RKO (cell line): ENCODE measurements at regions not wholly inside any gene's neighbourhood (a gene's known extent, or its start where the extent isn't known, plus 50 kb on each side); places are given as distances from the start of the nearest gene placed in this dataset.
"Not testable (repeated sequence)": the region's sequence is repeated elsewhere in the genome, so short reads cannot be mapped to it uniquely, and the experiment has no call there.

Experiments
- DNase-seq: peaks from one replicate; pipeline ENCODE4 v3.0.0-alpha.2; 2016; ENCODE audit warnings: low spot score

DNA sequence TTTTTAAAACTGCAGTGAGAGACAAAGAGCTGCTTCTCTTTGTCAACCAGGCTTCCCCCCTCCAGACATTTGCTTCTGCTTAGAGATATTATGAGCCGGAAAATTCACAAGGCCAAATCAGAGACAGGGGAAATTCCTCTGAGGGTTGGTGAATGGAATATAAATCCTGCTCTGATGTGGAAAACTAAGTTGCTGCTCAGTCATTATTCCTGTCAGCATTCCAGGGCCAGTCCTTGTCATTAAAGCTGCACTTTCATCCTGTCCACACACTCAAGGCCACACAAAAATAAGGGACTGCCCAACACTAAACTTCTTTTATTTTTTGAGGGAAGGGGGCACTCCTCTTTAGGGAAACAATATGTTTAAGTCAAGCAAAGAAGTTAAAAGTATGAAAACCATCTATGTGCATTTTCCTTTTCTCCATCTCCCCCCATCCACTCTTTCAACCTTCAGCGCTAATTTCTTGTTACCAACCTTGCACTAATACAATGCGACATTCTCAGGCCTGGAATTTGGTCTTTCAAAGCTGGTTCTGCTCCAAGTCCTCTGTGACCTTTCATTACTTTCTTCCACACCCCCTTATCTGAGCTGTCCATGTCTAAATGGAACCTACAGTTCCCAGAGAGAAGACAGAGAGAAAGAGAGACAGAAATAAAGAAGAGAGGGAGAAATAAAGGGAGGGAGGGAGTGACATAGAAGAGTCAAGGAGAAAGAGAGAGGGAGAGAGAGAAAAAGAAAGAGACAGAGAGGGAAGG, 118.9 kb upstream of the S1PR3 start:
- DNase-seq: no peak

DNA sequence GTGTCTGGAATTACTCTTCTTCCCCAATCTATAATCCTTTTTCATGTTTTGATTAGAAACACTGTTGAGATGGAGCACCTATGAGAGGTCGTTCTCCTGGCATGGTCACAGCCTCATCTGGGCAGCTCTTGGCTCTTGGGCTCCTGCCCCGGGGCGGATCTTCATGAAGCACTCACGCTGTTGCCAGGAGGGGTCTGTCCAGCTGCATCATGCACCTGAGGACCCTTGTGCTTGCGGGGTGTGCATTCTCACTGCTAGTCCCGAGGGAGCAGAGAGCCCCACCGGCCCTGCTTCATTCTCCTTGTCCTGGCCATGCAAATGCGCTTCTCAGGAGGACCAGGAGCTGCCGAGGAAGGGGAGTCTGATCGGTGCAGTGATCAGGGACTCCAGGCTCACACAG, 117.6 kb upstream of the S1PR3 start:
- DNase-seq: no peak

DNA sequence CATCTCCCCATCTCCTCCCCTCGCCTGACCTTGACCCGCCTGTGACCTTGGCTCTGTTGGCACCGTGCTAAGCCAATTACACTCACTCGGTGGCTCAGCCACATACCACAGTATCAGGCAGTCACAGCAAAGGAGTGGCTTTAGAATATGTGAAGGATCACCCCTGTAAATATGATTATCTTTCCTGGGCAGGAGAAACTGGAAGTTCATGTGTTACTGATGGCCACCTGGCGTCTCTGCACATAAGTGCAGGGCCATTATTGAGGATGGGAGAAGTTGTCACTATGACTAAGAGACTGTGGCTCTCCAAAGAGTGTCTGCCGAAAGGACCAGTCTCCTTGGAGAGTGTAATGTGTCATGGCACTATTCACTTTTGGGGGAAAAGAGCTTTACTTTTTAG, 116.9 kb upstream of the S1PR3 start:
- peak; percentile 16 for DNase-seq

DNA sequence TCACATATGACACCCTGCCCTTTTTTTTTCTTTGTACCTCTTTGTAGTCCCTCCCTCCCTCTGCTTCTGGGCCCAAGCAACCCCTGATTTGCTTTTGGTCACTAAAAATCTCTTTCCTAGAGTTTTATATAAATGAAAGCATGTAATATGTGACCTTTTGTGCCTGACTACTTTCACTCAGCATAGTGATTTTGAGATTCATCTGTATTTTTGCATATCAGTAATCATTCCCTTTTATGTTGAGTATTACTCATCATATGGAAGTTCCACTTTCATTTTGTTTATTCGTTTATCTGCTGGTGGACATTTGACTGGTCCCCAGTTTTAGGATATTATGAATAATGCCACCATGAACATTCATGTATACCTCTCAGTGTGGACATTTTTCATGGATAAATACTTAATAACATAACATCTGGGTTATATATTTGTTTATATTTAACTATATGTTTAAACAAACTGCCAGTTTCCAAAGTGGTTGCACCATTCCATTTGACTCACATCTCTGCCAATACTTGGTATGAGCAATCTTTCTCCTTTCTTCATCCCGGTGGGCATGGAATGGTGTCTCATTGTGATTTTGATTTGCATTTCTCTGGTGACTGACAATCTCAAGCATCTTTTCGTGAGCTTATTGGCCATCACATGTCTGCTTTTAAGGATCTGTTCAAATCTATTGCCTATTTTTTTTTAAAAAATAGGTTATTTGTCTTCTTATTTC, 115.7 kb upstream of the S1PR3 start:
- no peak for DNase-seq

DNA sequence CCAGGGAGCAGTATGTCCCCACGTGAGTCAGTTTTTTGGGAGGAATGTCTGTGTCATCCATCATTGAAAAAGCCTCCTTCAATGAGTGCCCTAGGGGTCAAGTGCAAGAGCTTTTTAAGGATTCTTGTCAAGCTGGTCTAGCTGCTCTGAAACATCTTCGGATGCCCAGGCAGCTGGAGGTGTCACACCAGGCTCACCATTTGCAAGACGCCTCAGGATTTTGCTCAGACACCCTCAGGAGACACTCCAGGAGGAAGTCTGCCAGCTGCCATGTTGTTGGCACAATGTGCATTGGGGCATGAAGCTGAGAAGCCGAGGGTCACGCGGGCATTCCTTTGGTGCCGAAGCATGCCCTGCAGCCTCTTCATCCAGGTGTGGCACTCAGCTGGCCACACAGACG, 111.1 kb upstream of the S1PR3 start:
- DNase-seq: no peak

DNA sequence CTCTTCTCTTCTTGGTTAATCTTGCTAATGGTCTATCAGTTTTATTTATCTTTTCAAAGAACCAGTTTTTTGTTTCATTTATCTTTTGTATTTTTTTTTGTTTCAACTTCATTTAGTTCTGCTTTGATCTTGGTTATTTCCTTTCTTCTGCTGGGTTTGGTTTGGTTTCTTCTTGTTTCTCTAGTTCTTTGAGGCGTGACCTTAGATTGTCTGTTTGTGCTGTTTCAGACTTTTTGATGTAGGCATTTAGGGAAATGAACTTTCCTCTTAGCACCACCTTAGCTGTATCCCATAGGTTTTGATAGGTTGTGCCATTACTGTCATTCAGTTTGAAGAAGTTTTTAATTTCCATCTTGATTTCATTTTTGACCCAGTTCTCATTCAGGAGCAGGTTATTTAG, 107.0 kb upstream of the S1PR3 start:
- not testable (repeated sequence) for DNase-seq

DNA sequence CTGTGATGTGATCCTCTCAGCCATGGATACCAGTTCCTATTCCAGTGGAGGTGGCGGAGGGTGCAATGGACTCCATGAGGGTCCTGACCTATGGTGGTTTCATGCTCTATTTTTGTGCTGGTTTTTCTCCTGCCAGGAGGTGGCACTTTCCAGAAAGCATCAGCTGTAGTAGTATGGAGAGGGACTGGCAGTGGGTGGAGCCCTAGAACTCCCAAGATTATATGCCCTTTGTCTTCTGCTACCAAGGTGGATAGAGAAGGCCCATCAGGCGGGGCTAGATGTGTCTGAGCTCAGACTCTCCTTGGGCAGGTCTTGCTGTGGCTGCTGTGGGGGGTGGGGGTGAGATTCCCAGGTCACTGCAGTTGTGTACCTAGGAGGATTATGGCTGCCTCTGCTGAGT, 104.5 kb upstream of the S1PR3 start:
- not testable (repeated sequence) for DNase-seq

DNA sequence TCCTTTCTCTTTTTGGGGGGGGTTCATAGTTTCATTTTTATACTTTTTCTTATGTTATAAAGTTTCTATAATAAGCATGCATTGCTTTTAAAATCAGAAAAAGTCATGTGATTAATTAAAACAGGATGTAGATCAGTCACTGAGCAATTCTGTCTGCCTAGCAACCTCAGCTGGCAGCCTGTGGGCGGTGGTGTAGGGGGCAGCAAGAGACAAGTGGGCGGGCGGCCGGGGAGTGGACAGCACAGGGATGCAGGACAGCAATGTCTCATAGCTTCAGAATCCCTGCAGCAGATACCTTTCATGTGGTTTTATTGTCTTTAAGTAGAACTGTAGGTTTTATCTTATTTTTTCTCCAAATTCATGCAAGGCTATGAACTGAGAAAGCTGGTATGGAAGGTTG, 101.9 kb upstream of the S1PR3 start:
- DNase-seq: no peak

DNA sequence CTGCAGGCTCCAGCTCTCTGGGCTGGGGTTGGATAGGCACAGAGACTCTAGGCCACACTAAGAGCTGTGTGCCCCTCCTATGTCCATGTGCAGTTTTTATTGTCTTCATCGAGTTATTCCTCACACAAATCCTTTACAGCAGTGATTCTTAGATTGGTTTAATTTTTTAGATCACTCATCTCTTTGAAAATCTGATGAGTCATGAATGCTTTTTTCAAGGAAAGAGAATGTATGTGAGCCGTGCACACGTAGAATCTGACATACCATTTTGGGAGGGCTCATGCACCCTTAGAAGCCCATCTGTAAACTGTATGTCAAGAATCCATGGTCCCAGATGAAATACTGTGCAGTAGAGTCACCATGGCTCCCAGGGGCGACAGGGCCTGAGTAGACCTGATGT, 100.7 kb upstream of the S1PR3 start:
- DNase-seq: no peak

DNA sequence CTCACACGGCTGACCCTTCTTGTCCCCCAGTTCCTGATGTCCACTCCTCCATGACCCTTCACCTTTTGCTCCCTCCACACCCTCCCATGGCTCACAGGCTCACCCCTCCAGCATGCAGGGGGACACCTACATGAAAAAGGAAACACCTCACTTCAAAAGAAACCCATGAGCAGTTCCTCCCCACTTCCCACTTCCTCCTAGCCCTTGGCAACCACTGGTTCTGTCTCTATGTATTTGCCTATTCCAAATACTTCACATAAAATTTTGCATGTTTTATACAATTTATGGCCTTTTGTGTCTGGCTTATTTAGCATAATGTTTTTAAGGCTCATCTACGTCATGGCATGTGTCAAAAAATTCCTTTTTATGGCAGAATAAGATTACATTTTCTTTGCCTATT, 100.2 kb upstream of the S1PR3 start:
- DNase-seq: no peak

DNA sequence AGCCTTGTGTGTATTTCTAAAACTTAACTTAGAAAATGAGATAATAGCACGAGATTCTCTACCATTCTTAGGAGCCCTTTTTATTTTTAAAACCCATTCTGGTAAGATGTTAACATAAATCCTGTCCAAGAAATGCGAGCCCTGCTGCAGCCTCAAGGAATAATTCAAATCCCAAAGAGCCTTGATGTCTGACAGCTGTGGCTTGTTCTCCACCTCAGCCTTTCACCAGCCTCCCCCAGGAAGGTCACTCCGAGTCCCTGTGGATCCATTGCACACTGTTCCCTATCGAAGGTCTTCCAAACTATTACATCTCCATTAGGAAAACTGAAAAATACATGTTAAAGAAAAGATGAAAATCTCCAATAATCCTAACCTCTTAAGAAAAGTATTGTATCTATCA, 98.5 kb upstream of the S1PR3 start:
- no peak for DNase-seq

DNA sequence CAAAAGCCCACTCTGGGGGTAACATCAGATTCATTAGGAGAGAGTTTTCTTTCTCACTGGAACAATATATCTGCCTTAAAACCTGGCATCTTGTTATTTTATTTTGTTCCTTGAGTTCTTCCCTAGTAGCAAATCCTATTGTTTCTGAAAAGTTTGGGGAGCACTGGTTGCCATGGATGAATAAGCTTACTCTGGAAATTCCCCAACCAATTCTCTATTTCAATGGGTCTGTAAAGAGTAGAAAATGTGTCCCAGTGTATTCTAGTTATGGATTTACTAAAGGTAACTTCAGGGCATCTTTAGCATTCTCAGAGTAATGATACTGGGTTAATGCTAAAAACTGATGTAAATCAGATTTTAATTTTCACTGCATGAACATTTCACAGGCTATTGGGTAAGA, 94.2 kb upstream of the S1PR3 start:
- no peak for DNase-seq

DNA sequence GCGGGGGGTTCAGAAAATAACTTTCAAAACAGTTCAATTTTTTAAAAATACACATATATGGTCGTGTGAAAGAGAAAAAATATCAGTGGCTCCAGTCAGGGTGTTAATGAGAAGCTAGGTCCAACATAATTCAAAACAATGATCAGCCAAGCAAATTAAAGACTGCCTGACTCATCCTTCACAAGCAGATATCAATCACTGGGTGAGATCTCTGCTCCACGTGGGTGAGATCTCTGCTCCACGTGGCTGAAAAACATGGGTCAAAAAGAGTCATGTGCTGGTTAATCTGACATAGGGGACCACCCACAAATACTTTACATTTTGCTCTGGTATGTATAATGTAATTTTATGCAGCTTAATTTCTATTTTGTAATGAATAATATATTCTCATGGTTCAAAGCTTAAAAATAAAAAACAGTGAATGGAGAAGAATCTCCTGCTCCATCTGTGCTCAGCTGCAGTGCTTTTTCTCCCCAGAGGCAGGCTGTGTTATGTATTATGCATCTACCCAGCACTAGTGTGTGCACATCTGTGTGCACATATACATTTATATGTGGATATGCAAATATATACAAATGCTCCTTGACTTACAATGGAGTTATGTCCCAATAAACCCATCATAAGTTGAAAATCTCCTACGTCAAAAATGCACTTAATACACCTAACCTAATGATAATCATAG, 93.1 kb upstream of the S1PR3 start:
- no peak for DNase-seq

DNA sequence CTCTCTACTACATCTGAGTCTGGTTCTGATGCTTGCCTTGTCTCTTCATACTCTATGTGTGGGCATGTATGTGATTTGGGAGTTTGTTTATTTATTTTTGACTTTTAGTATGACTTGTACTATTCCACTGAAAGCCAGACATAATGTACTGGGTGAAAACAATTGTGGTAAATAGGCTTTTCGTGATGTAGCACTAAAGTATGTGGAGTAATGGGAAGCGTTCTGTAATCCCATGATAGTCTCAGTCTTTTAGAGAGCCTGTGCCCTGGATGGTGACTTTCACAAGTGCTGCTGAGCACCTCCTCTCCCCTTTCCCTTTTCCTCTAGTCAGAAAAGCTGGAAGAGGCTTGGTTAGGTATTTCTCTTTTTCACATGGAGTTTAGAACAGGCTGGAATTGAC, 85.8 kb upstream of the S1PR3 start:
- no peak for DNase-seq

DNA sequence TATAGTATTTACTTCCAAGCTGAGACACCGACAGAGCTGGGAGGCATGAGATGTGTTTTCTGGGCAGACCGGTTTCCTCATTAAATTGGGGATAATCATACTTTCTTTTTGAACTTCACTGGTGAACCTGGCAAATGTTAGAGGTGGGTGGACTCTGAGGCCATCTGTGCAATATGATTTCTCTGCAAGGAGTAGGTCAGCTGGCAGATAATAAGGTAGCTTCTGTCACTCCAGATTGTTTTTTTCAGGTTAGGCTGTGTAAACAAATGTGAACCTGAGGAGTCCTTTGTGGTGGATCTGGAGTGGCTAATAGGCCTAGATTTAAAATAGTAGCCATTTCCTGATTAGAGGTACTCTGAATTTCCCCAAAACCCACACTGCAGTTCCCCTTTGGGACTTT, 75.4 kb upstream of the S1PR3 start:
- no peak for DNase-seq

DNA sequence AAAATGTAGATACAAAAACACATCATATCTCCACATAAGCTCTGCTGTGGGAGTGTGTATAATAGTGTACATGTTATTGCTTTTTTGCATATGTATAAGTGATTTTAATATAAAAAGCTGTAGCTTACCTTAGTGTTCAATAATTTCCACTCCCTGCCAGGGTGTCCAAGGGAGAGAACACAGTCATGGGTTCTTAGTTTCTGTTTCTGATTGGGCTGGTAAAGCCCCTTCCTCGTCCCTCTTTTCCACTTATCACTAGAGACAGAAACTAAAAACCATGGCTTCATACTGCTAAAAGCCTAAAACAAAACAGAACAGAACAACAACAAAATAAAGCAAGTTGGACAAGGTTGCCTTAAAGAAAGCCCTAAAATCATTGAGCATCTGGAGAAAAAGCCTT, 74.4 kb upstream of the S1PR3 start:
- DNase-seq: no peak

DNA sequence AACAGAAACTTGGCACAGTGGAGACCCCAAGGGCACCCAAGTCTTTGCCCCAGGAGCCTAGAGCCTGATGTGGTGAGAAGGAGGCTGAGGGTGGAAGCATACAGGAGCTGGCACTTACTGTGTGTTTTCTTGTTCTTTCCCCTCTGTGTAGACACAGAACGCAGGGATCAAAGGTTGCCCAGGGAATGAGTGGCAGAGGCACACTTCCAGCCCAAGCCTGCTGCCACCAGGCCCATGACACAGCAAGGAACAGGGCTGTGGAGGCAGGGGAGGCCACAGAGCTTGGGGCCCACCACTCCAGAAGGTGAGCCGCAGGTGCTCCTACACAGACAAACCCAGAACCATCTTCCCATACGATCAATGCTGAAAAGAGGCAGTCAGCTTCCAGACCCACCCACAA, 73.9 kb upstream of the S1PR3 start:
- DNase-seq: no peak

DNA sequence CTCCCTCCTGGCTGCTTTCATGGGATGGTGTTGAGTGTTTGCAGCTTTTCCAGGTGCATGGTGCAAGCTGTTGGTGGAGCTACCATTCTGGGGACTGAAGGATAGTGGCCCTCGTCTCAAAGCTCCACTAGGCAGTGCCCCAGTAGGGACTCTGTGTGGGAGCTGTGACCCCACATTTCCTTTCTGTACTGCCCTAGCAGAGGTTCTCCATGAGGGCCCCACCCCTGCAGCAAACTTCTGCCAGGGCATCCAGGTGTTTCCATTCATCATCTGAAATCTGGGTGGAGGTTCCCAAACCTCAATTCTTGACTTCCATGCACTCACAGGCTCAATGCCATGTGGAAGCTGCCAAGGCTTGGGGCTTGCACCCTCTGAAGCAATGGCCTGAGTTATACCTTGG, 72.7 kb upstream of the S1PR3 start:
- DNase-seq: not testable (repeated sequence)

DNA sequence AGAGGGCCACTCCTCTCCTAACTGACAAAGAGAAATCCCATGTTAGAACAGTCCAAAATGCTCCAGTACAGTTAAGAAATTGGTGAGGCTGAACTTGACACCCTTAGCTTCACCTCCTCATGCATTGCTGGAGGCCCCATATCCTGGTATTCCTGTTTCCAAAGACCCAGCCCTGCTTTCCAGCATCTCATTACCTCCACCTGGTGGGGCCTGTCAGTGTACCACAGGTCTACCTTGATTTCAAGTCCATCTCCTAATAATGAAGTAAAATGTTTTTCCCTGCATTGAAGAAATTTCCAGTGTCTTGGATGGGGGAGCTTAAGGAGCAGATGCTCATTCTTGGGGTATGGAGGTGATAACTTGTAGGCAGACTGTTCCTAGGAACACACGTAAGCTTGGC, 70.6 kb upstream of the S1PR3 start:
- no peak for DNase-seq

DNA sequence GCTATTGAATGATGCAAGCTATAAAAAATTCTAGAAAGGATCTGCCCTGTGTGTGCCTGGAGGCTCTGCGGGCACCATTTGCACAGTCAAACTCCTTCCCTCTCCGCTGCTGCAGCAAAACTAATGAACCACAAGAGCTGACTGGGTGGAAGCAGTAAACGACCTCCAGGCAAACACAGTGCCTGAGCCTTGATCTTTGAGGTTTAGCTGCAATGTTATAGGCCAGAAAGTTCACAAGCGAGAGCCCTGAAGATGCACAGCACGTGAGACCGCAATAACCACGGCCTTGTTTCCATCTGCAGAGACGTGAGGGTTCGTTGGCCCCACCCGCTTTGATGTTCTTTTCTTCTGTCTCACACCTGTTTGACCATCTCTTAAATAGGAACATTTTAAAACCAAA, 69.2 kb upstream of the S1PR3 start:
- DNase-seq: no peak

DNA sequence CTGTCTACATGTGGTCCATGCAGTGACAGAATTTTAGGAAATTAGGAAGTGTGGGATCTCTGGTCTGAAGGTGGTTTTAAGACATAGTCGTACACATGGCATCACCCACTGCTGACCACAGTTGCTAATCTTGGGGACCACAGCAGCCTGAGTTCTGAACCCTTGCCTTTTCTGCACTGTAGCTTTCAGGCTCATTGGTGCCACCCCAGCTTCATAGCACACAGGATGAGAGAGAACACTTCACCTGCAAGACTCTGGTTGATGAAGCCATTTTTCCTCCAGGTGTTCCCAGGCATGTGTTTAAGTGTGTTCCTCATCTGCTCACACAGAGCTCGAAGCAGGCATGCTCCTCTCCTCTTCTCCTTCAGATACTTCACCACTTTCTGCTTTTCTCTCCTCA, 68.2 kb upstream of the S1PR3 start:
- DNase-seq: no peak

DNA sequence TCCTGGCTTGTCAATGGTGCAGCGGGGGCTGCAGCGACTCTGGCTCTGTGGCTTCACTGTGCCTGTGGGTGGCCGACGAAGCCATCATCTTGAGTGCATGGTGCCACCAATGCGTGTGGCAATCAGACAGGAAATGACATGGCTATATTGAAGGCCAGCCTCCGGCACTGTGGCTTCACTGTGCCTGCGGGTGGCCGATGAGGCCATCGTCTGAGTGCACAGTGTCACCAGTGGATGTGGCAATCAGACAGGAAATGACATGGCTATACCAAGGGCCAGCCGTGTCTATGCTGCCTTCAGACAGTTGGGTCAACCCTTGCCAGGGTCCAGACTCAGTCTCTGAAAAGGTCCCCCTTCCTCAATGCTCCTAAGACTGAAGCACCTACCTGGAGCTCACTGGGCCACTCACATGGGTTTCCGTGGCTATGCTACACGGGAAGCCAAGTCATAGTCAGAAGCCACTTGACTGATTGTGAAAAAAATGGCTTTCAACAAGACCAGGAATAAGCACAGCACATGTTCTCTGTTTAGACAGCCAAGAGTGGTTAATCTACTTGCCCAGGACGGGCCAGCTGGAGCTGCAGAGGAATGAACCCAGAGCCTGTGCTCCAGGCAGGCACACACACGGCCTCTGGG, 67.5 kb upstream of the S1PR3 start:
- DNase-seq: no peak

DNA sequence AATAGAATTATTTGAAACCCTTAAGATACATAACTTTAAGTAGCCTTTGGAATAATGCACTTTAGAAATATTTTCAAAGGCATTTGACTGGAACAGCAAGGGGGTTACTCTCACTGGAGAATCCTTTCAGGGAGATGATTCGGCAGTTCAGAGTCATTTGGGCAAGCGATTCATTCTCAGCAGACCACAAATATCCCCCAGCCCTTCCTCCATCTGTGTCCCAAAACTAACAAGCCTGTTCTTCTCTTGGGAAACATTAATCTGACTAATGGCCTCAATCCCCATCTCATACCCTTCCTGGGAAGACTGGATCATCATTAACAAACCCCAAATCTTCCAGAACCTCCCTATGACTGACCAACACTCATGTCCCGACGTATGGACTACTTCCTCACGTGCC, 65.8 kb upstream of the S1PR3 start:
- no peak for DNase-seq
